NCI-H2171 treated with DMSO at 0.1 percent for 48 hours (cell line): ENCODE measurements at regions not wholly inside any gene's neighbourhood (a gene's known extent, or its start where the extent isn't known, plus 50 kb on each side); places are given as distances from the start of the nearest gene placed in this dataset.

ENCODE experiments used
- DNase-seq: peaks from one replicate; lab custom pipeline; 2025; lab: John Stamatoyannopoulos, UW

GRCh38 chr10:4022473-4022872 is 237.5 kb upstream of the KLF6 start:
- no peak for DNase-seq

- no peak for DNase-seq
Observed at GRCh38 chr10:4020631-4021030, 235.6 kb upstream of the KLF6 start.

- DNase-seq: no peak
Observed at GRCh38 chr10:4018054-4018511, 233.1 kb upstream of the KLF6 start.

GRCh38 chr10:4017336-4017735 is 232.3 kb upstream of the KLF6 start:
- no peak for DNase-seq

- DNase-seq: no peak
Observed at GRCh38 chr10:4016214-4016740, 231.3 kb upstream of the KLF6 start.

GRCh38 chr10:4013651-4014121 is 228.7 kb upstream of the KLF6 start:
- no peak for DNase-seq

GRCh38 chr10:4012848-4013247 is 227.8 kb upstream of the KLF6 start:
- DNase-seq: no peak

- no peak for DNase-seq
Observed at GRCh38 chr10:4011136-4011812, 226.3 kb upstream of the KLF6 start.

- DNase-seq: no peak
Observed at GRCh38 chr10:4008676-4009382, 223.8 kb upstream of the KLF6 start.

GRCh38 chr10:4007771-4008170 is 222.8 kb upstream of the KLF6 start:
- no peak for DNase-seq

GRCh38 chr10:4006858-4007257 is 221.8 kb upstream of the KLF6 start:
- DNase-seq: no peak

- no peak for DNase-seq
Observed at GRCh38 chr10:4006051-4006450, 221.0 kb upstream of the KLF6 start.

- no peak for DNase-seq
Observed at GRCh38 chr10:4004990-4005389, 220.0 kb upstream of the KLF6 start.

GRCh38 chr10:4004144-4004543 is 219.1 kb upstream of the KLF6 start:
- DNase-seq: no peak

- no peak for DNase-seq
Observed at GRCh38 chr10:4003348-4003973, 218.5 kb upstream of the KLF6 start.

GRCh38 chr10:4001811-4002210 is 216.8 kb upstream of the KLF6 start:
- no peak for DNase-seq

GRCh38 chr10:3999642-4000041 is 214.6 kb upstream of the KLF6 start:
- no peak for DNase-seq

- DNase-seq: no peak
Observed at GRCh38 chr10:3996697-3997096, 211.7 kb upstream of the KLF6 start.

- DNase-seq: no peak
Observed at GRCh38 chr10:3995302-3996210, 210.5 kb upstream of the KLF6 start.

GRCh38 chr10:3992382-3993178 is 207.6 kb upstream of the KLF6 start:
- DNase-seq: no peak

GRCh38 chr10:3990307-3990706 is 205.3 kb upstream of the KLF6 start:
- no peak for DNase-seq
